ENCODE measurements at regions not wholly inside any gene's neighbourhood (a gene's known extent, or its start where the extent isn't known, plus 50 kb on each side); places are given as distances from the start of the nearest gene placed in this dataset.

GRCh38 chr5:153880106-153880505 is 158.6 kb downstream of the FAM114A2 start:
- TF ChIP-seq EZH2 (IDR thresholded peaks at IDR 0.05; ENCODE audit: borderline replicate concordance, low read depth, low read length, poor library complexity, severe bottlenecking) (no peak), CTCF (conservative IDR thresholded peaks at IDR 0.05; ENCODE audit: low read depth, low read length) (no peak)
